ENCODE measurements at regions not wholly inside any gene's neighbourhood (a gene's known extent, or its start where the extent isn't known, plus 50 kb on each side); places are given as distances from the start of the nearest gene placed in this dataset. TPM values are rescaled to one million over a fixed set of nuclear protein-coding genes. Genes with fewer than 3 reads are reported as not detected.

- Histone ChIP-seq H3K4me1 (ENCODE audit: insufficient read depth, low read length, poor library complexity, severe bottlenecking) (no peaks in the 10 kb centered on the region), H3K9me3 (ENCODE audit: low read length) (no peaks in the 10 kb centered on the region), H3K9me2 (ENCODE audit: insufficient read depth, low read length) (no peaks in the 10 kb centered on the region), H3K4me3 (ENCODE audit: low read depth, low read length, poor library complexity, severe bottlenecking) (no peak overlapping the region), H4K20me1 (ENCODE audit: insufficient read depth, low read length) (no peaks in the 10 kb centered on the region), H3K36me3 (ENCODE audit: insufficient read depth, low read length) (no peaks in the 10 kb centered on the region), H3K4me2 (ENCODE audit: low read length) (no peak overlapping the region), H3K79me2 (ENCODE audit: insufficient read depth, low read depth, low read length) (no peaks in the 10 kb centered on the region), H3K27ac (ENCODE audit: low read depth, low read length, poor library complexity, severe bottlenecking) (no peak overlapping the region), H2AFZ (ENCODE audit: low read length) (no peak overlapping the region)
- CTCF ChIA-PET (ENCODE audit: unreplicated experiment) = no interaction called here
- no peak for DNase-seq (ENCODE audit: low spot score)
- no TSS peak for BruUV-seq (replicated peaks)
- TF ChIP-seq EZH2phosphoT487 (IDR thresholded peaks at IDR 0.05; ENCODE audit: borderline replicate concordance, low read depth, low read length) = no peak
- no peak for TF ChIP-seq CTCF (conservative IDR thresholded peaks at IDR 0.05; ENCODE audit: low read length)
- intact Hi-C loops (cut with micrococcal nuclease; ENCODE audit: unreplicated experiment) = no loop called here
- POLR2A ChIA-PET = no interaction called here
These were observed 307.1 kb upstream of the CPXCR1 start for GRCh38 chrX:88439935-88440334.

Small RNA genes in the stretch of these regions (small RNA-seq; reads per million reads assigned to genes)
- gene AL929325.1 (not detected), gene RF01225 (not detected)

Measured in OCI-LY7 (cell line).